ENCODE measurements at regions not wholly inside any gene's neighbourhood (a gene's known extent, or its start where the extent isn't known, plus 50 kb on each side); places are given as distances from the start of the nearest gene placed in this dataset.
"Not testable (repeated sequence)": the region's sequence is repeated elsewhere in the genome, so short reads cannot be mapped to it uniquely, and the experiment has no call there.

DNA sequence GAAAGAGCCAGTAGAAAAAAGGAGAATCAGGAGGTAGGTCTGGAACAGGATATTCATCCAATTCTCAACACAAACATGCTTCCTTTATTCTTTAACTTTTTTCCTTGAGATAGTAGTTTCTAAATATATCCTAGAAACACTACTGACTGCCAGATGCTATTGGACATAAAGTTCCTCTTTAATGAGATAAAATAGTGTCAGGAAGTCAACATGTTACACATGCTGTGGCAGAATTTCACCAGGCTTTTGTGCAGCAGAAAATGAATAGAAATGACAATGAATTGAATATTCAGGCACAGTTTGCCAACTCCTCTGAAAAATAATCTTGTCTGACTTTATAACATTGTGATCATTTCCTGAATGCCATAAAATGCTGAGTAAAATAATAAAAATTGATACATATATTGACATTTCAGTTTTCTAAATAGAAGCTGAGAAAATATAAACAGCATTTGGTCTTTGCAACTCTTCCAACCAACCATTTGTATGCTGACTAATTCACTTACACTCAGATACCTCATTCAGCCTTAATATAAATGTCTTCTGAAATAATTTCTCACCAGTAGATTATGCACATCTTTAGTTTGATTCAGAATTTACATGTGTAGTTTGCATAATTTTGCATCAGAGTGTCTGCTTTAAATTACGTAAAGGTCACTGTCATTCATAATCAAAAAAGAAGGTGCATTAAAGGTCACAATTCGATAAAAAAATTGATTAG is 486.1 kb upstream of the ADGRL2 start:
- H3K27ac ChIP-seq: no peak overlapping the region
- no peak for DNase-seq (ENCODE audit: low read depth, low spot score)

DNA sequence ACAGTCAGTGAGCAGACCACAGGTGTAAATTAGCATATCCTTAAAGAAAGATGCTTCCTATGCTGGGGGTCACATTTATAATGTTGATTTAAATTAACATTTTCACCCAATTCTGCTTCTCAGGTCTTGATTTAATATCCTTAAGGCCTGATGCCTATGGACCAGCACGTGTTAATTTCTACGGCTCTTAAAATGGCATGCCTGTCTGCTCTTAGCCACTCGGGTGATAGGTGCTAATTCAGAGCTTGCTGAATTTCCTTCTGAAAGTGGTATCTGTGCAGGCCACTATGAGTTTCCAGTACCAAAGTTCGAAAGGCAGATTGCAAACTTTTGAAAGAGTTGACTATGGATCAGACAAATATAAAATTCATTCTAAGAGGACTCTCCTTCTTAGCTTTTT is 487.4 kb upstream of the ADGRL2 start:
- no peak for DNase-seq (ENCODE audit: low read depth, low spot score)
- no peak overlapping the region for H3K27ac ChIP-seq

DNA sequence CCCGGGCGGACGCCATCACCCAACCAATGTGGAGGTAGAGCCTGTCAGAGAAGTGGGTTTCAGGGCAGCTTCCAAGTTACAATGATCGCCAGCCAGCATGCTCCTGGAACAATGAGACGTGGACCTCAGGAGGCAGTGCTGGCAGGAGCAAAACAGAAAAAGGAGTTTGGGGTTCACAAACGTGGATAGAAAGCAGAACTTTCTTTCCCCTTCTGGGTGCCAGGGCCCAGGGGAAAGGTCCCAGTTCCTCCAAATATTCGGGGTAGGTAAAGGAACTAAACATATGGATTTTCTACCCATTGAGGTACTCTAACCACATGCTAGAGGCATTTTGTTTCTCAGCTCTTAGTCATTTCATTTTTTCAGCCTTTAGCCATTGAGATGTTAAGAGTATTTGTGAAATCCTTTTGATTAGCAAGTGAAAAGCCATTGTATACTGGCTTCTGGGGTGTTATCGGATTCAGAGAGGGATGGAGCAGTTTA is 488.4 kb upstream of the ADGRL2 start:
- no peak overlapping the region for H3K27ac ChIP-seq
- no peak for DNase-seq (ENCODE audit: low read depth, low spot score)

DNA sequence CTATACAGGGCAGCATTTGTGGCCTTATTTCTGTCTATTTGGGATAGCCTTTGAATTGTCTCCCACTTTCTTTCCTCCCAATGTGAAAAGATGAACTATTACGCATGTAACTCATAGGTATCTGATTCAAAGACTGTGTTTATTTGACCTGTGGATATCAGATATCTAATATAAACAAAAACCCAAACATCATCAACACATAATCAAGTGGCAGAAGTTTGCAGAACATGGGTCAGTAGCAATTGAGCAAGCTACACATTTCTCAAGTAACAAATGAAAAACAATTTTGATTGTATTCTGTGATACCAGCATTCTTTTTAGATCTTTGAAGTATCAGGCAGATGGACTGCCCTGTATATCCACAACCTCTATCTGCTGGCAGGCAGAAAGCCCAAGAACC is 490.5 kb upstream of the ADGRL2 start:
- DNase-seq (ENCODE audit: low read depth, low spot score): no peak
- H3K27ac ChIP-seq: no peak overlapping the region

DNA sequence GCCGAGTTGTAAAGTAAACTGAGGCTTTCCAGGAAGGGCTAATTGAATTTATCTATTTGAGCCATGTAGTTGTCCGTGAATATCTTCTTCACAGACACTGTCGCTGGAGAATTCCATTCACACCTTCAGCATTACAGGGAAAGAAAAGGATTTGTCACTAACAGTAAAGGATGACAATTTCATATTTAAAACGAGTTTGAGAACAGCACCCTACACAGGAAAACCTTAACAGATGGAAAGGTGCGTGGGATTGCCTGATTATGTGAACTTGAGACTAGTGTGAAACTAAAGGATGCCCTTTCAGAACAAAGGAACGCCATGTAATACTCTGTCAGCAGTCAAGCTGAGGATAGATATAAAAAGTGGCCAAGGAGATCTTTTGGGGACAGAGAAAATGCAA is 492.5 kb upstream of the ADGRL2 start:
- no peak overlapping the region for H3K27ac ChIP-seq
- DNase-seq (ENCODE audit: low read depth, low spot score): no peak

DNA sequence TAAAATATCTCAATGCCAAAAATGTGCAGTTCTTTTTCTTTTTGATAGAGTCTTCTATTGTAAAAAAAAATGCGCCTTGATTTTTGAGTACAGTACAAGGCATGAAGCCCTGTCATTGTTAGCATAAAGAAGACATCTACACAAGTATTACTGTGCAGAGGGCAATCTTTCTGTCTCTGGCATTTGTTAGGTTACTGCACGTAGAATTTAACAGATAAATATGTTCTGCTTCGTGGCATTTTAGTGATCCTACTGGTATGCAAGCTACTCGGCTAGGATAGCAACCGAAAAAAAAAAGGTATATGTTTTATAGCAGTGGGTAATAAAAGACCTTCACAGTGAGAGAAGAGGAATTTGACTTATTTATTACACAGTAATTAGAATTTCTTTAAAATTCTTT is 492.9 kb upstream of the ADGRL2 start:
- DNase-seq (ENCODE audit: low read depth, low spot score): no peak
- no peak overlapping the region for H3K27ac ChIP-seq

DNA sequence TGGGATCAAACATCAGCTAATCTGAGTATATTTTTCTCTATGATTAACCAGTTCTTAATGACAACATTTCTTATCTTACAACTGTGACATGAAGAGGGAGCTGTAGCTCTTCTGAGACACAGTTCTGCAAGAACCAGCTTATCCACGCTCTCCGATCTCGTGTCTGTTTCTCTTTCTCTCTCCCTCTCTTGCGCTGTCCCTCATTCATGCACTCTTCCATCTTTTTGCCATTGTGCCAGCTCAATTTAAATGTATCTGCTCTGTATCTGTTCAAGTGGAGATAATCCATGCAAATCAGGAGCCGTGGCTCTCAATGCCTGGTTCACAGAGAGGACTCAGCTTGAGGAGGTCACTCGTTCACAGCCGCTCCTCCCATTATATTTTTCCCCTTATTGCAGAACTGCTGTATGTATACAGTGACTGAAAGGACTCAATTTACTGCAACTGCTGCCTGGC is 494.7 kb upstream of the ADGRL2 start:
- peak; percentile 14 for DNase-seq (ENCODE audit: low read depth, low spot score)
- H3K27ac ChIP-seq: no peak overlapping the region

DNA sequence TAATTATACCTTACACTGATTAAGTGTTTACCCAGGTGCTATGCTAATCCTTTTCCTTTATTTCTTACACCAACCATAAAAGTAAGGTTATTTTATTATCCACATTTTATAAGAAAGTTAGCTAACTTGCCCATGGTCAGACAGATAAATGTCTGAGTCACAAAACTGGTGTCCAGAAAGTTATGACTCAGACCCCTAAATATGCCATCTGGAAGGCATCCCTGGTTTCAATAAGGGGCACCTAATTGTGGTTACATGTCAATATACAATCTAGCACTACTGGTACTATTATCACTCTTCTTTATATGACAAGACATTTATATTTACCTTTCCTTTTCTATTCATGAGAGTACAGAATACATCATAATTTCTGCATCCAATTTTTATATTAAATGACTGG is 496.5 kb upstream of the ADGRL2 start:
- DNase-seq (ENCODE audit: low read depth, low spot score): no peak
- no peak overlapping the region for H3K27ac ChIP-seq

DNA sequence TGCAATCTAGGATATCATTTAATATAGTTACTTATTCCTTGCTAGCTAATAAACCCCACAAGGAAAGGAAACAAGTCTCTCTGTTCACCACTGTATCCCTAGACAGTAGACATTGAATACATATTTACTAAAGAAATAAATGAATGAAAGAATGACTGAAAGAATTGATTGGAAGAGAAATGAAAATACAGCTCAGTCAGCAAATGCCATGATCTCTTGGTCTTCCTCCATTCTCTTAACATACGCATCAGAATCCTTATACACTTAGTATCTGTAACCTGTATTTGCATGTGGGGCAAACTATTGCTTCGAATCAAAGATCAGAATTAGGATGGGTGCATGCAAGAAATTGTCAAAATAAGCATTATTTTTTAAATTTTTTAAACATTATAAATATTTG is 500.8 kb upstream of the ADGRL2 start:
- H3K27ac ChIP-seq: no peak overlapping the region
- no peak for DNase-seq (ENCODE audit: low read depth, low spot score)

DNA sequence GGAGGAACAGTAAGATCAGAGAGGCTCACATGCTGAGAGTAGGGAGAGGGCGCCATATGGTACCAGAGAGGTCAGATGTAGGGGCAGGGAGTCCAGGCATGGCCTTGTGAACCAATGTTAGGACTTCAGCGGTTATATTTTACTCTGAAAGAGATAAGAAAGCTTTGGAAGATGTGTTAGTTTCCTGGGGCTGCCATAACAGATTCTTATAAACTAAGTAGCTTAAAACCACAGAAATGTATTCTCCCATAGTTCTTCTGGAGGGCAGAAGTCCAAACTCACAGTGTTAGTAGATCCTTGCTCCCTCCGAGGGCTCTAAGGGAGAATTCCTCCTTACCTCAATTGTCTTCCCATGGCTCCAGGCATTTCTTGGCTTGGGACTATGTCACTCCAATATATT is 502.5 kb upstream of the ADGRL2 start:
- DNase-seq (ENCODE audit: low read depth, low spot score): no peak
- H3K27ac ChIP-seq: no peak overlapping the region

DNA sequence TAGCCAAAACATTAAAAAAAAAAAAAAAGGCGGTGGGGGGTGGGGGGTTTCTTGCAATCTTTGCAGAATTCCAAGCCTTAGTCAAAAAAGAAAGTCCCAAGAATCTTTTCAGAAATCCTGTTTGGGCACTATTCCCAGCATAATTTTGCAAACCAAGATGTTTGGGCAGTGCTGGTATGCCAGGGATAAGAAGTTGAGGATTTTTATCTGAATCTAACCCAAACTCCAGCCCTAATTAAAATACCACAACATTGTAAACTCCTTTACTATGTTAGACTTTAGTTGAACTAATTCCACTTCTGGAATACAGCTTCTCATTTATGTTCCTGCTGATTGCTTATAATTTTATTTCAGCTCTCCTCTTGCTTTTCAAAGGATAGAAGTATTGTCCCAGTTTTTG is 504.1 kb upstream of the ADGRL2 start:
- no peak overlapping the region for H3K27ac ChIP-seq
- no peak for DNase-seq (ENCODE audit: low read depth, low spot score)

DNA sequence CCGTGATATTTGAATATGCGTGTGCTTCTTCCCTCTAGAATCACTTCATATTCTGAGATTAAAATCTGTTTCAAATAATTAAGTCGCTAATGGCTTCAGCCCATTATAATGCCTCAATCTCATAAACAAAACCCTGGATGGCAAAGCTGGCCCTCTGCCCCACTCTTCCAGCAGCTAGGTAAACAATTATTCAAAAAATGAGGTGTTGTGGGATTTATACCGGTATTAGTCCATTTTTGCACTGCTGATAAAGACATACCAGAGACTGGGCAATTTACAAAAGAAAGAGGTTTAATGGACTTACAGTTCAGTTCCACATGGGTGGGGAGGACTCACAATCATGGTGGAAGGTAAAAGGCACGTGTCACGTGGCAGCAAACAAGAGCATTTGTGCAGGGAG is 510.4 kb upstream of the ADGRL2 start:
- no peak overlapping the region for H3K27ac ChIP-seq
- no peak for DNase-seq (ENCODE audit: low read depth, low spot score)

DNA sequence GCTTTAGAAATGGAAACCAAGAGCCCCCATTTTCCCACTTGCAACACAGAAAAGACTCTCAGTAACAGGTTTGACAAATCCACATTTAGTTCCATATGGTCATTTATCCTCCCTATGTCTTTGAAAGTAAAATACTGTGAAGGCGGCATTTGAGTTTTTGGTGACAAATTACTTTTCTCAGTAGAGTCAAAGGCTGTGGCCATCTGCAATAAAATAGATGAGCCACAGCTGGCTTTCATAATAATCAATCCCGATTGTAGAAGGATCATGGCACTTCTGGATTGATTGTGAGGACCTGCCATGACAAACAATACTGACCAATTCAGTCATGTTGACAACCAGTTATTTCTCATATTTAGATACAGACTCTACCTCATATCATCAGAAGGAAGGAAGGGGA is 512.0 kb upstream of the ADGRL2 start:
- H3K27ac ChIP-seq: no peak overlapping the region
- DNase-seq (ENCODE audit: low read depth, low spot score): no peak

DNA sequence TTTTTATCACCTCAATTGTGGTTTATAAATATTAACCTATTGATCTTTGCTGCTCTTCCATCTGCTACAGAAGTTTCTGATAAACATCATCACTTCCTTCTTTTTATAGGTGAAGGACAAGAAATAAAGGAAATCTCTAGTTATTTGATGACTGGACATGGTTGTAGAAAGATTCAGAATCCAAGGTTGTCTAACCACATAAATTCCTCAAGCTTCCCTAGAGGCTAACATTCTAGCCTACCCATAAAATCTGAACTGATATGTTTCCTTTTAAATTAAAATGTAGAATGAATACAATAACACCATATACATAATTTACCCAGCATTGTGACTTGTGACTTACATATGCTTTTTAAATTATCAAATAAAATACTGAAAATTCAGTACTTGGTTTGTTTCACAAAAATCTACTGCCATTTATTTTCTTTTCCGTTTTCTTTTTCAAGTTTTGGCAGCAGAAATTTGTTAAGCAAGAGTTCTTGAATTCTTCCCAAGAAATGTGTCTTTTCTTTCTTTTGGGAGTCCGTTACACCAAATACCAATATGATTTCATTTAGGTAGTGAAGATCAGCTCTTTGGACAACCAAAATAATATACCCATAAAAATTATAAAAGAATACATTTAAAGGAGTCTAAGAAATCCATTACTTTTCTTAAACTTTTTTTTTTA is 513.2 kb upstream of the ADGRL2 start:
- no peak overlapping the region for H3K27ac ChIP-seq
- DNase-seq (ENCODE audit: low read depth, low spot score): no peak

DNA sequence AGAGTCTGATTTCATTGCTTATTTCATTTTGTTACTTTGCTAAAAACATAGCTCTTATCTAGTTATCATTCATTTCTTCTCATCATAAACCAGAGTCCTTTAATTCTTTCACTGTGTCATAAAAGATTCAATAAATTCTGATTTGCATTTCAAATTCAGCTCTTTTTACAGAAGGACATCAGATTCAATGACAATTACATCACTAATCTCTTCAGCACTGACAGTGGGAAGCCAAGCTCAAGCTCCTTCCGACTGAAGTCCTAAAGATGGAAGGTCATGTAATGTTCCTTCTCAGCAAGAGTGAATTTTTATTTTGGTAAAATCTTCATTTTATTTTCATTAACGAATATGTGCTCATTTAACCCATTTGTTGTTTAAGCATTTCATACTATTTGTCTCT is 530.7 kb upstream of the ADGRL2 start:
- H3K27ac ChIP-seq: no peak overlapping the region
- no peak for DNase-seq (ENCODE audit: low read depth, low spot score)

DNA sequence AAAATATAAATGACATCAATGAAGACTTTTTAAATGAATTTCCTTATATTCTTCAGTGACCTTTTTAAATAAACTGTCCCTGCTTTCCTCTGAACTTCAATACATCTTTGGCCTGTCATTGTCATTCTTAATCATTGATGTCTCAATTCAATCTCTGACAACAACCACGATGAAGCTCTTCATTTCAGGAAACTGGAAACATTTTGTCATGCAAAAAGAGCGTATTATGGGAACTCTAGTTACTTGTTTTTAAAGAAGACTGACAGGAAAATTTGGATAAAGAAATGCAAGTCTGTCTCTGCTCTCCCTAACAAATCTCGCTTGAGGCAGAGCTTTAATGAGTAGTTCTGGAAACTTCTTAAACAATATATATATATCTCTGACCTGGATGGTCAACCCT is 535.8 kb upstream of the ADGRL2 start:
- no peak overlapping the region for H3K27ac ChIP-seq
- DNase-seq (ENCODE audit: low read depth, low spot score): no peak

DNA sequence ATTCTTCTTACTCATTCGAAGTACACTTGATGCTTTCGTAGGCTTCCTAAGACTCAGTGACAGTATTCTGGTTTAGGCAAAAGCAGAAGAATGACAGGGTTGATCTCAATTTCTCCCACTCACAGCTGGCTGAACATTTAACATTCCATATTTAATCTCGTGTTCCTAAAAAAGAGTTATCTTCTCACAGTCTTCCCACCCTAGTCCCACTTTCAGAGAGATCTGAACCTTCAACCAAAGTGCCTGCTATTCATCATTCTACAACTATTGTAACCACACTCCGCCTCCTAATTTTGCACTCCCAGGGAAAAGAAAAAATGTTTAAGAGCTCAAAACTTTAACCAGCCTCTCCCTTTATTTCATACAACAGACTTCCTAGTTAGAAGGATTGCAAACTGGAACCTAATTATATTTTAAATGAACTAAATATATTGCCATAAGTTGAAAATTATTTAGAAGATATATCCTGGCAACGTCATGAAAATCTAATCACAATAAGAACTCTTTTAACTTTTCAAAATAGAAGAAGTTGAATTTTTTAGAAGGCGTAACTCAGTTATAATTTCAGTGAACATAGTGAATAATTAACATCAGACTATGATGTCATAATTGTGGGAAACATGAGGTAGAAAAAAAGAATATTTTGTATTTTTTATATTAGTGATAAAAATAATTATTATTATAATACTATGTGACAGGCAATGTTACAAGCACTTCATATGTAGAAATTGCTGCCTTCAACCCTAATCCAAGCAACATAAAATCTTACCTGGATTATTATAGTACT is 540.9 kb upstream of the ADGRL2 start:
- no peak for DNase-seq (ENCODE audit: low read depth, low spot score)
- no peak overlapping the region for H3K27ac ChIP-seq

DNA sequence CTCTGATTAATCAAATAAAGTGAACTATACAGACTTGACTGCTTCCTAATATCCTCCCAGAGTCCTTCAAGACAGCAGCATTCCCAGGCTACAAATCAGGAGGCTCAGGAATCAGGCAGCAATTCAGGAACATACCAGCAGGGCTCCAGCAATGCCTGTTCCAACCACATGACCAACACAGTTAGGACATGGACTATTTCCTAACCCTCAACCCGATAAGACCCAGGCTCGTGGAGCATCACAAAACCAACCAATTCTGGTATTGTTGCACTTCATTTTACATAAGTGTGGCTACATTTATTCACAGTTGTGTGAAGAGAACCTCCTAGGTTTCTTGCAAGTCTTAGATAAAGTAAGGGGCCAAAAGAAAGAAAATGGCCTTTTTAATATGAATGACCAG is 546.2 kb upstream of the ADGRL2 start:
- DNase-seq (ENCODE audit: low read depth, low spot score): no peak

DNA sequence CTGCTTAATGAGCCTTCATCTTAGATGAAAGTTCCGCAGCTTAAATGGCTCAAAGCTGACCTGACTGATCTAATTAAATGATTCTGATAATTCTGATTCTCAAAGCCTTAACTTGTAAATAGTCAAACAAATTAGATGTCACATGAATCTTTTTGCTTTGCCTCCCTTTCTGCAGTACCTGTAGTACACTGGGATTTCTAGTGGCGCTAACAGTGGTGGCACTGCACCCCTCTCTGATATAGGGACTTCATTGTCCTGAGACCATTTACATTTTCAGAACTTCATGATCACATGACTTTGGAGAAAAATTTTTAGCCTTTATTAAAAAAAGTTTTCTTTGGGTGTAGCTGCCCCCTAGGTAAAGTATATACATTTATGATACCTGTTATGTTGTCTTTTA is 546.7 kb upstream of the ADGRL2 start:
- H3K27ac ChIP-seq: no peak overlapping the region
- no peak for DNase-seq (ENCODE audit: low read depth, low spot score)

More for the DNA sequence above, 546.2 kb upstream of the ADGRL2 start:
- no peak overlapping the region for H3K27ac ChIP-seq

DNA sequence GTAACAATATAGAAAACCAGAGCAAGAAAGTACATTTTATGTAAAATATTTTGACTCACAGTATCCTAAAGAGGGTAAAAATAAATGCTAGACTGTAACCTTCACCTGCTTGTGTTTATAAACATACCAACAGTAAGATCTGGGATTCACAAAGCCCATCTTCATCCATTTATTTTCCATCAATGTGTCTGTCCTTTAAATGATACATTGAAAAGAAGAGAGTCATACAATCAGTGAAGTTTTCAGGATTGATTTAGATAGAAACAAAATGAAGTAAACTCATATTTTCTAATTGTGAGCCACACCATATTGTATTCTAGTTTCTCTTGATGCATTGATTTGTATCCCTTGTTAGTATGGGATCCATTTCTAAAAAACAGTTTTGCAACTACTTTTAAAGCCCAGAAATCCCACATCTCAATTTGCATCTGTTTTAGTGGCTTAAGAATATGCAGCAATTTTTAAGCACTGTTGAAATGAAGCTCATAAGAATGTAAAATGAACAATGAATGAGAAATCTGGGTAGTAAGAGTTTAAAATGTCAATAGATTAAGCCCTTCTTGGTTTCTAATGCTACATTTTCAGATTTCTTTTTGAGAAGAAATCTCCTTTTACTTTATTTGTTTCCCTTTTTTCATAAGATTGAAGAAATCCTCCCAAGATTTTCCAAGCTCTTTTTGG is 548.1 kb upstream of the ADGRL2 start:
- DNase-seq (ENCODE audit: low read depth, low spot score): no peak
- H3K27ac ChIP-seq: no peak overlapping the region

DNA sequence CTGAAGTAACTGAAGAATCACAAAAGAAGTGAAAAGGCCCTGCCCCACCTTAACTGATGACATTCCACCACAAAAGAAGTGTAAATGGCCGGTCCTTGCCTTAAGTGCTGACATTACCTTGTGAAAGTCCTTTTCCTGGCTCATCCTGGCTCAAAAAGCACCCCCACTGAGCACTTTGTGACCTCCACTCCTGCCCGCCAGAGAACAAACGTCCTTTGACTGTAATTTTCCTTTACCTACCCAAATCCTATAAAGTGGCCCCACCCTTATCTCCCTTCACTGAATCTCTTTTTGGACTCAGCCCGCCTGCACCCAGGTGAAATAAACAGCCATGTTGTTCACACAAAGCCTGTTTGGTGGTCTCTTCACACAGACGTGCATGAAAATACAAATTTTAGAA is 549.9 kb upstream of the ADGRL2 start:
- DNase-seq (ENCODE audit: low read depth, low spot score); H3K27ac ChIP-seq: not testable (repeated sequence)
